Panc1 (cell line): ENCODE measurements at regions not wholly inside any gene's neighbourhood (a gene's known extent, or its start where the extent isn't known, plus 50 kb on each side); places are given as distances from the start of the nearest gene placed in this dataset.

Experiments used
- ATAC-seq: fragments of 200-7000 bp; cut with Tn5 transposase; 2 replicates; pipeline ENCODE4 v1.9.1; 2020; ENCODE audit warnings: mild to moderate bottlenecking, moderate library complexity
- BruUV-seq: library from RNA; stranded (reverse); fragments of 400-500 nt; replicated peaks from 2 replicates; lab custom pipeline; 2021; lab: Mats Ljungman, UMichigan
- CTCF ChIA-PET: fragments of 300-600 bp; sonication (Branson Sonifier 250); formaldehyde crosslinking; loops from one replicate; lab custom pipeline; 2022; ENCODE audit warnings: antibody characterized with exemption; lab: Charles Lee
- POLR2A ChIA-PET: fragments of 300-600 bp; sonication (Branson Sonifier 250); formaldehyde crosslinking; loops from one replicate; lab custom pipeline; 2022; ENCODE audit warnings: antibody characterized with exemption; lab: Charles Lee
- DNase-seq: peaks from one replicate; pipeline ENCODE4 v3.0.0-alpha.2; 2010; ENCODE audit warnings: low read depth, low spot score
- H3K27ac ChIP-seq: 2 replicates; pipeline ENCODE4 v1.5.1; 2011; ENCODE audit warnings: mild to moderate bottlenecking, low read length, inconsistent platforms
- H3K27me3 ChIP-seq: fragments of 200-500 bp; sonication (Bioruptor generic); 2 replicates; pipeline ENCODE4 v1.6.0; 2014; ENCODE audit warnings: low read length, inconsistent platforms; ENCODE audit not compliant: control insufficient read depth, insufficient read depth
- H3K36me3 ChIP-seq: fragments of 200-500 bp; sonication (Bioruptor generic); 2 replicates; pipeline ENCODE4 v1.5.1; 2014; ENCODE audit warnings: inconsistent platforms, mild to moderate bottlenecking, low read length, moderate library complexity; ENCODE audit not compliant: control insufficient read depth, insufficient read depth
- H3K4me1 ChIP-seq: 2 replicates; pipeline ENCODE4 v1.5.1; 2011; ENCODE audit warnings: inconsistent platforms, mild to moderate bottlenecking, low read length, moderate library complexity; ENCODE audit not compliant: control insufficient read depth, insufficient read depth
- H3K4me3 ChIP-seq, 2 experiments: 2 replicates each; pipeline ENCODE4 v1.5.1; 2011 to 2012; ENCODE audit warnings: low read depth in 2 of 2, low read length in 2 of 2, mild to moderate bottlenecking in 2 of 2, inconsistent platforms in 1 of 2, moderate library complexity in 1 of 2
- H3K9me3 ChIP-seq: fragments of 200-500 bp; sonication (Bioruptor generic); 2 replicates; pipeline ENCODE4 v1.5.1; 2014; ENCODE audit warnings: low read depth, mild to moderate bottlenecking, inconsistent platforms, low read length, moderate library complexity; ENCODE audit not compliant: control insufficient read depth, insufficient read depth
- POLR2AphosphoS5 ChIP-seq: IDR thresholded peaks from 2 replicates; pipeline ENCODE4 v1.6.1; 2012; ENCODE audit warnings: mild to moderate bottlenecking, low read depth, low read length, moderate library complexity
- SIN3A ChIP-seq: IDR thresholded peaks from 2 replicates; pipeline ENCODE4 v1.6.1; 2012; ENCODE audit warnings: low read depth, mild to moderate bottlenecking, low read length, moderate library complexity, borderline replicate concordance; ENCODE audit not compliant: insufficient read depth
- TCF7L2 ChIP-seq: IDR thresholded peaks from 2 replicates; pipeline ENCODE4 v1.6.1; 2011; ENCODE audit warnings: mild to moderate bottlenecking, low read depth, low read length, inconsistent platforms
- in situ Hi-C: cut with HindIII; loops from 2 replicates; pipeline ENCODE4 v1.10.0; 2016; ENCODE audit warnings: low sequenced_read_pairs, low pct_unique_long_range_greater_than_20kb
- intact Hi-C: fragments of 100-400 bp; cut with micrococcal nuclease; formaldehyde crosslinking; loops from one replicate; pipeline ENCODE4 v1.10.0; 2022; ENCODE audit not compliant: unreplicated experiment
- TF ChIP-seq, protein P1 (sequence below), 2 experiments: IDR thresholded peaks; 2 replicates each; pipeline ENCODE4 v1.6.1; 2011 to 2012; ENCODE audit warnings: low read depth in 2 of 2, control low read depth in 1 of 2, low read length in 1 of 2, mild to moderate bottlenecking in 1 of 2, moderate library complexity in 1 of 2; ENCODE audit not compliant: insufficient read depth in 1 of 2
- TF ChIP-seq, protein P2 (sequence below): fragments of 450-650 bp; IDR thresholded peaks from 2 replicates; pipeline ENCODE4 v1.5.1; 2017; ENCODE audit warnings: mild to moderate bottlenecking

DNA sequence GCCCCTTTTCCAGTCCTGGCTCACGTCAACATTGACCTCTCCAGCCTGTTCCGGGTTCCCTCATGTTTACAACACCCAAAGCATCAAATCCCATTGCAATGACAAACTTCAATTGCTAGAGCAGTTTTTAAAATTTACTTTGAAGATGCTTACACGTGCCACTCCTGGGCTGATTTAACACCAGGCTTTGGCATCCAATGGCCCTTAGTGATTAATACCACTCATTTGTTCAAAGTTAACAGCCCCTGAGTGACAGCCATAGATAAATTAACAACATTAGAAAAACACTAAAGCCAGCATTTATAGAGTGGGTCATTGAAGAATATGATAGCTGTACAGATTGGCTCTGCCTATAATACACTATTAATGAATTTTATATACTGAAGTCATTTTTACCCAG is 135.1 kb downstream of the PMP22 start:
- in situ Hi-C loops = no loop called here

DNA sequence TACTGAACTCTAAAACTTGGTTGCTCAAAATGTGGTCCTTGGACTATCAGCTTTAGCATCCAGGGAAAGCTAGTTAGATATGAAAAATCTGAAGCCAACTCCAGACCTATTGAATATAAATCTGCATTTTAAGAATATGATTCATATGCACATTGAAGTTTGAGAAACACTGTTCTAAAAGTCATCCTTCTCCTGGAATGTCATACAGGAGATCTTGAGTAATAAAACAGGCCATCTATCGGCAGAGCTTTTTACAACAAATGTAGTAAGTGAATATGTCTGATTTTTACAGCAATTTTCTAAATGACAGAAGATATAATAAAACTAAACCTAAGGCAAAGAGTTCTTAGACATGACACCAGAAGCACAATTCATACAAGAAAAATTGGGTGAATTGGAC is 140.4 kb downstream of the PMP22 start:
- POLR2A ChIA-PET = no interaction called here
- no TSS peak for BruUV-seq
- TF ChIP-seq TCF7L2 (no peak), SIN3A (no peak), POLR2AphosphoS5 (no peak)
- TF ChIP-seq, protein P1, sequence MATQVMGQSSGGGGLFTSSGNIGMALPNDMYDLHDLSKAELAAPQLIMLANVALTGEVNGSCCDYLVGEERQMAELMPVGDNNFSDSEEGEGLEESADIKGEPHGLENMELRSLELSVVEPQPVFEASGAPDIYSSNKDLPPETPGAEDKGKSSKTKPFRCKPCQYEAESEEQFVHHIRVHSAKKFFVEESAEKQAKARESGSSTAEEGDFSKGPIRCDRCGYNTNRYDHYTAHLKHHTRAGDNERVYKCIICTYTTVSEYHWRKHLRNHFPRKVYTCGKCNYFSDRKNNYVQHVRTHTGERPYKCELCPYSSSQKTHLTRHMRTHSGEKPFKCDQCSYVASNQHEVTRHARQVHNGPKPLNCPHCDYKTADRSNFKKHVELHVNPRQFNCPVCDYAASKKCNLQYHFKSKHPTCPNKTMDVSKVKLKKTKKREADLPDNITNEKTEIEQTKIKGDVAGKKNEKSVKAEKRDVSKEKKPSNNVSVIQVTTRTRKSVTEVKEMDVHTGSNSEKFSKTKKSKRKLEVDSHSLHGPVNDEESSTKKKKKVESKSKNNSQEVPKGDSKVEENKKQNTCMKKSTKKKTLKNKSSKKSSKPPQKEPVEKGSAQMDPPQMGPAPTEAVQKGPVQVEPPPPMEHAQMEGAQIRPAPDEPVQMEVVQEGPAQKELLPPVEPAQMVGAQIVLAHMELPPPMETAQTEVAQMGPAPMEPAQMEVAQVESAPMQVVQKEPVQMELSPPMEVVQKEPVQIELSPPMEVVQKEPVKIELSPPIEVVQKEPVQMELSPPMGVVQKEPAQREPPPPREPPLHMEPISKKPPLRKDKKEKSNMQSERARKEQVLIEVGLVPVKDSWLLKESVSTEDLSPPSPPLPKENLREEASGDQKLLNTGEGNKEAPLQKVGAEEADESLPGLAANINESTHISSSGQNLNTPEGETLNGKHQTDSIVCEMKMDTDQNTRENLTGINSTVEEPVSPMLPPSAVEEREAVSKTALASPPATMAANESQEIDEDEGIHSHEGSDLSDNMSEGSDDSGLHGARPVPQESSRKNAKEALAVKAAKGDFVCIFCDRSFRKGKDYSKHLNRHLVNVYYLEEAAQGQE (IDR thresholded peaks at IDR 0.05; ENCODE audit: insufficient read depth in 1 of 2, low read depth in 2 of 2, low read length in 1 of 2) = no peak
- TF ChIP-seq, protein P2, sequence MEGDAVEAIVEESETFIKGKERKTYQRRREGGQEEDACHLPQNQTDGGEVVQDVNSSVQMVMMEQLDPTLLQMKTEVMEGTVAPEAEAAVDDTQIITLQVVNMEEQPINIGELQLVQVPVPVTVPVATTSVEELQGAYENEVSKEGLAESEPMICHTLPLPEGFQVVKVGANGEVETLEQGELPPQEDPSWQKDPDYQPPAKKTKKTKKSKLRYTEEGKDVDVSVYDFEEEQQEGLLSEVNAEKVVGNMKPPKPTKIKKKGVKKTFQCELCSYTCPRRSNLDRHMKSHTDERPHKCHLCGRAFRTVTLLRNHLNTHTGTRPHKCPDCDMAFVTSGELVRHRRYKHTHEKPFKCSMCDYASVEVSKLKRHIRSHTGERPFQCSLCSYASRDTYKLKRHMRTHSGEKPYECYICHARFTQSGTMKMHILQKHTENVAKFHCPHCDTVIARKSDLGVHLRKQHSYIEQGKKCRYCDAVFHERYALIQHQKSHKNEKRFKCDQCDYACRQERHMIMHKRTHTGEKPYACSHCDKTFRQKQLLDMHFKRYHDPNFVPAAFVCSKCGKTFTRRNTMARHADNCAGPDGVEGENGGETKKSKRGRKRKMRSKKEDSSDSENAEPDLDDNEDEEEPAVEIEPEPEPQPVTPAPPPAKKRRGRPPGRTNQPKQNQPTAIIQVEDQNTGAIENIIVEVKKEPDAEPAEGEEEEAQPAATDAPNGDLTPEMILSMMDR = no peak
- H3K27me3 ChIP-seq = no peaks in the 10 kb centered on the region
- no peaks in the 10 kb centered on the region for H3K36me3 ChIP-seq
- no peaks in the 10 kb centered on the region for H3K4me1 ChIP-seq
- H3K27ac ChIP-seq = no peak overlapping the region
- no peaks in the 10 kb centered on the region for H3K9me3 ChIP-seq
- in situ Hi-C loops = no loop called here
- CTCF ChIA-PET = no interaction called here
- intact Hi-C loops = no loop called here
- ATAC-seq (no peak), DNase-seq (no peak)
- H3K4me3 ChIP-seq = no peak overlapping the region

More for the DNA sequence above, 135.1 kb downstream of the PMP22 start:
- ChIA-PET POLR2A (no interaction called here), CTCF (no interaction called here)
- ATAC-seq (no peak), DNase-seq (no peak)
- H3K27ac ChIP-seq = no peak overlapping the region
- intact Hi-C loops = no loop called here
- H3K4me3 ChIP-seq = no peak overlapping the region
- TF ChIP-seq TCF7L2 = no peak
- TF ChIP-seq SIN3A = no peak
- TF ChIP-seq POLR2AphosphoS5 = no peak
- TF ChIP-seq, protein P2 = no peak
- TF ChIP-seq, protein P1 (IDR thresholded peaks at IDR 0.05; ENCODE audit: insufficient read depth in 1 of 2, low read depth in 2 of 2, low read length in 1 of 2) = no peak
- H3K36me3 ChIP-seq = no peaks in the 10 kb centered on the region
- H3K9me3 ChIP-seq = no peaks in the 10 kb centered on the region
- no peaks in the 10 kb centered on the region for H3K27me3 ChIP-seq
- no TSS peak for BruUV-seq
- no peaks in the 10 kb centered on the region for H3K4me1 ChIP-seq
